Iris pigment epithelial cell (primary cell): ENCODE measurements at regions not wholly inside any gene's neighbourhood (a gene's known extent, or its start where the extent isn't known, plus 50 kb on each side); places are given as distances from the start of the nearest gene placed in this dataset.
A peak's percentile ranks its signal among the peaks of the same experiment; 100 is the strongest.

Source experiments
- DNase-seq: peaks from one replicate; pipeline ENCODE4 v3.0.0-alpha.2; 2011; ENCODE audit warnings: low read depth

DNA sequence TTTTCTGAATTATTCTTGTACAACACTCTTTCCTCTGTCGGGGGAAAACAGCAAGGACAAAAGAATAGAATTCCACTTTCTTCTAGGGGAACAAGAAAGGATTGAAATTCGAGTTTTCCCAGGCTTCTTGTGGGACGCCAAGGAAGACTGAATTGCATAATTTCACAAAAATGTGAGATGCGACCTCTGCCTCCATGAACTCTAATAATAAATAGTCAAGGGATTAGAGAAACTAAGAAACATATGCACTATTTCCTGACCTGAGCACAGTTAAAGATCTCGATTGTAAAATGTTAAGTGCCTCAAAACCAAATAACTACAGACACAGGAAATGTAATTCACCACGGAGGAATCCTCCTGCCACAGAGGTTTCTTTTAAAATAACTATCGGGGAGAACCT lies 117.3 kb upstream of the MARK1 start:
- peak; percentile 58 for DNase-seq

DNA sequence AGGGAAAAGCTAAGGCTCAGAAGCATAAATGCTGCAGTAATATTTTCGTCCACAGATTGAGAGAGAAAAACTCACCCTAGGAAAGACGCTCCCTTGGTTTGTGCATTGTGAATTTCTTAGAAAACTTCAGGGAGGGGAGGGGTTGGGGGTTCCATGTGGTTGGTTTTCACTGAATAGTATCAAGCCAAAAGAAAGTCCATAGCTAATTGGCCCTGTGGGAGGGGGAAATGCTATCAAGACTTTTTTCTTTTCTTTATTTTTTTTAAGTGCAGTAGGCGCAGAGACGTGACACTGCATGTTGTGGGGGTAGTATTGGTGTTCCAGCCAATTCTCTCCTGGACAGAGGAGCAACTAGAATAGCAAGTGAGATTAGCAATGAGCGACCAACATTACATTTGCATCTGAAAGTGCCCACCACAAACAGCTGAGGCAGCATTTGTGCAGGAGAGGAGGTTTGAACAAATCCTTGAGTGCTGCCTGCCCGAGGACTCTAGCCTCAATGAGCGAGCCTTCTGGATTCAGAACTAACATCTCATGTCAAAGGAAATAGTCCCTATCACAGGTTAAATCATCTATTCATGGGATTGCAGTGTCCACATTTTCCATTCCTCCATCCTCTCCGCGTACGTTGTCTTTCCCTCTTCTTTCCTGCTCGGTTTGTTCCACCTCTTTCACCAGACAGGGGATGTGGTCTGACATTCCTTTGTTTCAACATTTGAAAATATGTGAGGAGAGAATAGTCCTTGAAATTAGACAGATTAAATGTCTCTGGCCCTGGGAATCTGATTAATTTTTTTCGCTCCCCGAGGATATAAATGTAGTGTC lies 118.0 kb upstream of the MARK1 start:
- DNase-seq, result no peak

DNA sequence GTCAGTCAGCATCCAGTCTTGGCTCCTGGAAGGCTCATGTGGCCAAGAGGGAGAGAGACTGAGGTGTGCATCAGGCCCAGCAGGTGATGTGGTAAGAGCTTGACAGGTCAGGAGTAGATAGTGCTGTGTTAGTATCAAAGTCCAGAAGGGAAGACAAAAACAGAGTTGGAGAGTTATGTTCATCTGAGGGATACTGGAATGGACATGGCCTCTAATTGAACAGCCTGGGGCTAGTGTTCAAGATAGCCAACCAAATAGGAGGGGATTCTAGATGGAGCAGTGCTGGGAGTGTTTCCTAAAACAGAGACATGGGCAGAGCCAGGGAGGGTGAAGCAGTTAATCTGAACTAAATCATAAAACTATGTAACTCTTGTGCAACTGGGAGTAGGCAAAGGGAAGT lies 120.7 kb upstream of the MARK1 start:
- DNase-seq, result no peak

DNA sequence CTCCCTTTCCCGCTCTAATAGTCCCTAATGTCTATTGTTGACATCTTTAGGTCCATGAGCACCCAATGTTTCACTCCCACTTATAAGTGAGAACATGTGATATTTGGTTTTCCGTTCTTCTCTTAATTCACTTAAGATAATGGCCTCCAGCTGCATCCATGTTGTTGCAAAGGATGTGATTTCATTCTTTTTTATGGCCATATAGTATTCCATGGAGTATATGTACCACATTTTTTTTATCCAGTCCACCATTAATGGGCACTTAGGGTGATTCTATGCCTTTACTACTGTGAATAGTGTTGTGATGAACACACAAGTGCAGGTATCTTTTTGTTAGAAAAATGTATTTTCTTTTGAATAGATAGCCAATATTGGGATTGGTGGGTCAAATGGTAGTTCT lies 126.0 kb upstream of the RAB3GAP2 start:
- no peak for DNase-seq

DNA sequence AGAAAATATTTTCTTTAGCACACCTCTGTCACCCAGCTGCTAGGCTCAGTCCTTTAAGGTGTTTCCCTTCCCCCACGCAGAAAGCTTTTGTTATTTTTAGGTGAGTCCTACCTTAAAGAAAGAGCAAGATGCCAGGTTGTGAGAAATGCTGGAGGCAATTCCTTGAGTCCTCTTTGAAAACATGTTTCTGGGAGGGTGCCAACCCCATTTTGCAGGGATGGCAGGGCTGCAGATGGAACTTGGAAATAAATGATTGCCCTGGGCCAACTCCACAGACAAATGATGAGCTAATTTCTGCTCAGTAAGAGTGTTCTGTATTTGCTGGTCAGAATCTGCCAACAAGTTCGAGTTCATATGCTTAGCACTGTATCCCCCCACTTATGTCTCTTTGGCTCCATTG lies 119.2 kb upstream of the RAB3GAP2 start:
- DNase-seq, result no peak

DNA sequence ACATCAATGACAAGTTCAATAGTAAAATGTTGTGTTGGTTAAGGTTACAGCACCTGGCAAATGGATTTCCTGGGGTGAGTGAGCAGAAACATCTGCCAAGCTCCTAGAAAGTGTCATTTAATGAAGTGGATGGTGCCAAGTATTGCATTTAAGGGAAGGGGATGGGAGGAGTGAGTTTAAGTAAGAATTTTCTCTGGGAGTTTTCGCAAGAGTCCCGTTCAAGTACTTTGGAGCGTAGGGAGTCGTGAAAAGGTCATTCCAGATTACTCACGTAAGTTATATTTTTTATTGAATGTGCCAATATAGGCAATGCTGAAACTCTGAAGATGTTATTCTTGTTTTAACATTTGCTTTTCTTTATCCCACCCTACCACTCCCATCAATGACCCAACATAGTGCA lies 117.4 kb upstream of the RAB3GAP2 start:
- DNase-seq, result no peak

DNA sequence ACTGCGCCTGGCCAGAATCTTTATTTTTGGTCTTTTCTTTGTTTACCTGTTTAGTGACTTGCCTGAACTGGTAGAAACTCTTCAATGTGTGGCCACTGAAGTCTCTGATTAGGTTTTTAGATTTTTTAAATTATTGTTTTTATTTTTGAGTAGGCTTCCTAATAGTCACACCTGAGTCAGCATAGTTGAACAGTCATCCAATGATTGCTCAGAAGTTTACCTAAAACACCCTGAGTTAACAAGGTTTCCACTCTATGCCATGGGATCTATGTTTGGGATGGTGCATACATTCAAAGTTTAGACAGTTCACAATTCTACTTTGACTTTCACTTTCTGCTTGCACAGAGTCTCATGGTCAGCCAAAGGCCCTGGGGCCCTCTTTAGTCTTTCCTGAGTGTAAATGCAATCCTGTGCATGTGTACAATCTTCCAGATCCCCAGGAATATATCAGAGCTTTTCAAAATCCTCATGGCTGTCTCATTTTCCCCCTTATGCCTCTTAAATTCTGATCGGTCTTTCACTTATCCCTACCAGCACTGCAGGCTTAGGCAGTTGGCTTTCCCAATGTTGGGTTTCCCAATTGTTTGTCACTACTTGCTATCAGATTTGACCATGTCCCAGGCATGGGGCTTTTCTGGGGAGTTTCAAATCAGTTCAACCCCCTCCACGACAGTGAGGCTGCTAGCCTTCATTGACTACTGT lies 114.4 kb upstream of the RAB3GAP2 start:
- no peak for DNase-seq

DNA sequence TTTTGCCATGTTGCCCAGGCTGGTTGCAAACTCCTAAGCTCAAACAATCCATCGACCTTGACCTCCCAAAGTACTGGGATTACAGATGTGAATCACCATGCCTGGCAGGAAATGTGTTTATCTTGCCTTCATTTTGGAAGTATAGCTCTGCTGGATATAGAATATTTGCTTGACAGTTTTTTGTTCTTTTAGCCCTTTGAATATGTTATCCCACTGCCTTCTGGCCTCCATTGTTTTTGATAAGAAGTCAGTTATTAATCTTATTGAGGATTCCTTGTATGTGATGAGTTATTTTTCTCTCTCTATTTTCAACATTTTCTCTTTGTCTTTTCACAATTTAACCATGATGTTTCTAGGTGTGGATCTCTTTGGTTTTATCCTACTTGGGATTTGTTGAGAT lies 112.9 kb upstream of the RAB3GAP2 start:
- DNase-seq, result no peak

DNA sequence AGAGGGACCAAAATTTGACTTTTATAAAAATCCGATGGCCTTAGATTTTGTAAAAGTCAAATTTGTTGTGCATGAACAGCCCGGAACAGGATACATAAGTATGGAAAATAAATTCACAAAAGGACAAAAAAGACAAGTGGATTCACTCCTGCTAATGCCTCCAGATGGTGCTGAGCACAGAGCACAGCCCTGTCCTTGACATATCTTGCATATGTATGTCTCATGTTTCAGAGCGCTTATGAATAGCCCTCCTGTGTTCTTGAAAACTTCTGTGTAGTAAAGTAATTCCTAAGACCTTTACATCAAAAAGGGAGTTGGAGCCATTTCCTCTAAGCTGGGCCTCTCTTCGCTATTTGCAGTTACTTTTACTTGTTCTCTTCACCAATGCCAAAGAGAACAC lies 110.7 kb upstream of the RAB3GAP2 start:
- no peak for DNase-seq

DNA sequence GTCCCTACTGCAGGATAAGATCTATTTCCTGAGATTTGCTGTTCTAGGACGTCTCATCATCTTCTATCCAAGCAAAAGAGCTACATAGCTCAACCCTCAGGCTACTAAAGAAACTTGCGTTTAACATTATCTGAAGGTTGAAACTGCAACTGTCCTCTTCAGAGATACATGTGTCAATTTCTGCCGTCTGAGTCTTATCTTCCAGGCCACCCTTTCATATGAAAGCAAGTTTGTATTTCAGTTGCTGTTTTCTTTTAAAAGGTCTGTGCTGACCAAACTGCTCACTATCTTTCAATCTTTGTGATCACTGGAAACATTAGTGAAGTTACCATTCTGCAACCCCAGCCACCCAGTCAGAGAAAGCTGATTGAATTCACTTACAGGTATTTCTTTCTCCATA lies 108.6 kb upstream of the RAB3GAP2 start:
- DNase-seq, result no peak

DNA sequence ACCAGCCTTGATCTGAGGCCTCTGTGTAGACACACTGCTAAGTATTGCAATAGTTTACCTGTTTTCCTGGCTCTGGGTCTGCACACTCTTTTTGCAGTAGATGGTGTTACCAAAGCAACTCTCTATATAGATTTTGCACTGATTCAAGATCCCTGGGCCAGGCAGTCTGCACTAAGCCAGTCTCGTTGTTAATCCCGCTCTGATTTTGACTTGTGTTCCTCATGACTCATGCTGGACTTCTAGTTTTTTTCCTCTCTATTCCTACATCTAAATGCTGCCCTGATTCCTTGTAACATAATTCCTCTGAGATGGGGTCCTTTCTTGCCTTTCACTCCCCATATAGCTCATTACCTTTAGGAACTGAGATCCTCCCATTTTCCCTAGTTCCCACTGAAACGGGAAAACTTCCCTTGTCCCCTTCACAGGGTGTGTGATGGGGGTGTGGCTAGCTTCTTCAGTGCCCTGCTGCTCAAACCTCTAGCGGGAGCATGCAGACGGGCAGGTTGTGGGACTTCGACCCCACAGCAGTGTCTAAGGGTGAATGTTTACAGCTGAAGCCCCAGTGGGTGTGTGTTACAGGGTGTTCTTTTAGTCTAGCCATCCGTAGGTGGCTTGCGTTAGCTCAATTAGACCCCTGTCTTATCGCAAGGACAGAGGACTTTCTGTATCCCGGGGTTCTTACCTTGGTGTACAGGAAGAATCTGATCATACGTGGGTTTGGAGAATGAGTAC lies 106.5 kb upstream of the RAB3GAP2 start:
- DNase-seq, result no peak

DNA sequence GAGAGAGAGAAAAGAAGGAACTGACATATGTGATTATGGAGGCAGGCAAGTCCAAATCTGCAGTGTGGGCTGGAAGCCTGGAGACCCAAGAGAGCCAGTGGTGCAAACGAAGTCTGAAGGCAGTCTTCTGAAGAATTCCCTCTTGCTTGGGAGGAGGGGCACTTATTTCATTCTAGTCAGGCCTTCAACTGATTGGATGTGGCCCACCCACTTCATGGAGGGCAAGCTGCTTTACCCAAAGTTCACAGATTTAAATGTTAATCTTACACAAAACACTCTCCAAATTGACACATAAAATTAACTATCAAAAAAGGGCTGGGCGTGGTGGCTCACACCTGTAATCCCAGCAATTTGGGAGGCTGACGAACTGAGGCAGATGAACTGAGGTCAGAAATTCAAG lies 103.5 kb upstream of the RAB3GAP2 start:
- DNase-seq, result no peak

DNA sequence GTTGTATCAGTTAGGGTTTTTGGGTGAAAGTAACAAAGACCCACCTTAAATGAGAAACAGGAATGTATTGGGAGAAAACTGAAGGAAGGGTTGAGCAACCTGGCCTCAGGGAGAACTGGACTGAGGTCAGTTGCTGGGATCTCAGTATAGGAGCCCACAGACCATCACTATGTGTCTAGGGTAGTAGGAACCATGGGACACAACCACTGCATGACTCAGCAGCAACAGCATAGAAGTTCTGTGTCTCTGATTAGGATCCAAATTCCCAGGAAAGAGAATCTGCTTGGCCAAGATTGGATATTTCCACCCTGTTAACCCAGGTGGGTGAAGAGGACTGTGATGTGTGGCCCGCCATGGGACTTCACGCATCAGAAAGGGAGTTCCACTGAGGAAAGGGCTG lies 102.2 kb upstream of the RAB3GAP2 start:
- no peak for DNase-seq

DNA sequence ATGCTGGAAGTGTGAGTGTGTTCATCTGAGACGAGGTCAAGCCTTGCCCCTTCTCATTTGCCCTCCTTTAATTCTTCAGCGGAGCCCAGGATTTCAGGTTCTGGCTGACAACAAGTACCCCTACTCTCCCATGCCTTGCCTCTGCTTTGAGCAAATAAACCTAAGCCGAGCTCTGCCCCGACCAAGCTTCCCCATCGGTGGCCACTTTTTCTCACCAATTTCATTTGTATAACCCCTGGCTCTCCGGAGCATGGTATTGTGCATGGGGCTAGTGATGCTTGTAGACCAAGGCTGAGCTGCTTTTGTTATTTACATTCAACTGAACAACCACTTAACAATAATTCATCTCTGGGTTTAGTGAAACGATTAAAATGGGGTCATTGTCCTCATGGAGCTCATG lies 100.2 kb upstream of the RAB3GAP2 start:
- DNase-seq, result no peak

DNA sequence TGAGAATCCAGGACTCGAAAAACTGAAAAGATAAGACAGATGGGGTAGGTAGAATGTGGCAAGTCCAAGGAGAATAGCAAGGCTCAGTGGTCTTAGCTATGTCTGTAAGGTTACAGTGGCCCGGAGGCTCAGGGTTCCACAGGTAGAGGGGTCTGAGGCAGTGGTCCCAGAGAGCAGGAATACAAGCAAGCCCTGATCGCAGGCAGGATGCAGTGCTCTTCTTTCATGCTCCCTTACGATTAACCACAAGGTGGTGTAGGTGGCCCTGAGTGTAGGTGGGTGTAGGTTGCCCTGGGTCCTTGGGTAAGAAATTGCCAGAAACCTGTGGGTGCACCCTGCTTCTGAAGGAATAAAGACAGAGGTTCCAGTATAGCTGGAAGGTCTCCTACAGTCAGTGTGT lies 99.1 kb upstream of the RAB3GAP2 start:
- no peak for DNase-seq

DNA sequence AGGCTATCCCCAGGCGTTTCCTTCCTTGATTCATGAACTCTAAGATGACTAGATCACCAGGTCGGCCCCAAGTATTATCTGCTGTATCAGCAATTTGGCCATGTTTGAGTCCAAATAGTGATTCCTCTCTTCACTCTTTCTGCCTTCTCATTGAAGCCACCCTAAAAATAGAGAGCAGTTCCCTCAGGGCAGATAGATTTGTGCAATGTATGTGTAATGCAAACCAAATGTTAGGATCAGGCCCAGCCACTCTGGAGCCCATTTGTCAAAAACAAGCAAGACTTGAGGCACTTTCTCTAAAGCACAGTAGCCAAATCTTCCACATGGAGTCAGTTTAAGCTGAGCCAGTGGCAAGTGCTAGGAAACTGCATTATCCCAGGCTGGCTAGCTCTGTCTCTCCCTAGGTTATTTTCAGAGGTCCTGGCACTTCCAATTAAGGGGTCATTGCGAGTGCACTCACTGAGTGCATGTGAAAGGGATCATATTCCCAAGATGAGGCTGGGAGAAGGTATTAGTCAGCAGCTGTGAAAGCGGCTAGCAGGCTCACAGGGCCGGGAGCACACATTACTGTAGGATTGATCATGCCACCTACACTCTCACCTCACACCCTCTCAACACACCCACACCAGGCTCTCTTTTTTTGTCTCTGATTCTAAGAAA lies 97.9 kb upstream of the RAB3GAP2 start:
- peak; percentile 88 for DNase-seq

DNA sequence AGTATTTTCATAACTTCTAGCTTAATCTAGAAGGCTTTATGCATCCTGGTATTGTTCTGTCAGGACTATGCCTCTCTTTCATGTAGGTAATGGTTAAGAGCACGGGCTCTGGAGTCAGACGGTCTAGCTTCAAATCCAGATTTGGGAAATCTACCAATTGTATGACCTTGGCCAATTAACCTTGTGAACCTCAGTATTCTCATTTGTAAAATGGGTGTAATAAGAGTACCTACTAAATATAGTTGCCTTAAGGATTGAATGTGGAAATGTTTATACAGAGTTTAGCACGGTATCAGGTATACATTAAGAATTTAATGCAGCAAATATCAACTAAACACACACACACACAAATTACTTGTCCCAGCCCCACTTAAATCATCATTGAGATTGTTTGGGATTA lies 97.3 kb upstream of the RAB3GAP2 start:
- DNase-seq, result no peak

DNA sequence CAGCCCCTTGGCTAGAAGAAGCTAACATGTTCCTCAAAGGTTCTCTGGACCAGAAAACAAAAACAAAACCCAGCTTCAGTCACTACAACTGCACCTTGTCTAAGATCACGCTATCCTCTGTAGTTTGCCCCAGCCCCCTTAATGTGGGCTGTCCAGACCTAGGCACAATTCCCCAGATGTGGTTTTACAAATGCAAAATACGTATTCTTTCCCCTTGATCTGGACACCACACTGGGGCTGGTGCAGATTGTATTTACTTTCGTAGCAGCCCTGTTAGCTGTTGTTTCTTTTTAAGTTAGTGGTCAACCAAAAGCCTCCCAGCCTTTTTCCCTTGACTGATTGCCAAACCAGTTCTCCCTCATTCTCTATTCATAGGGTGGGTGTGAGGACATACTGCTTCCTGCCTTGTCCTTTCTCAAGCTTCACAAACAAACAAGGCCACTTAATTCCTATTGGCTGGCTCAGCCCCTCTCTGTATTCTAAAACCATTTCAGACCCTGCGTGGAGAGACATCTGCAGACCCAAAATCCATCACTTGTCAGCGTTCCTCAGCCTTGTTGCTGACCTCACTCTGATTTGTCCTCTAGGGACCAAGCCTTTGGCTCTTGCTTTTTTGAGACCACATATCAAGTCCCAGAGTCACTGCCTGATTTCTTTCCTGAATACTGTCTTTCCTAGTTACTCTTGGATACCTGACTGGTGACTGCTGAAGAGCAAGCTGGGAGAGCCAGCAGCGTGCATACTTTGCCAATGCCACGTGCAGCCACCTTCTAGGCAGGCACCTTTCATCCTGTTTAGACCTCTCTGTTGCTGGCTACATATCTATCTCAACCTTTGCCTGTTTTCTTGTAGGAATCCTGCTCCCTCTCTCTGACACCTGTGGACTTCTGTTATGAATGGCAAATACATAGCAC lies 96.4 kb upstream of the RAB3GAP2 start:
- DNase-seq, result peak; percentile 59

DNA sequence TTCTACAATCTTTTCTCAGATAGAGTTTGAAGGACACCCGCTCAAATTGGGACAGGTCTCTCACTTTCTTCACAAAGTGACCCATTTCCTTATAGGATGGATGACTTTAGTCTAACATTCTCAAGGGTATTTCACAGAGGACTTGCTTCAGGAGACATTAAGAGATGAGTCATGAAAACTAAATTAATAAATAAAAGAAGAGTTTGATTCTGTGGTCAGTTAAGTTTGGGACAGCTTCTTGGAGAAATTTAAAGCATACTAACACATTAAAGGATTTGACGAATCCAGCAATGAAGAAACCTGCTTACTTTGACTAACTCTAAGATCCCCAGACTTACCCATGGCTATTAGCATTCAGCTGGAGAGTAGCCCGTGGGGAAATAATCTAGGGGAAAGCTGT lies 95.6 kb upstream of the RAB3GAP2 start:
- DNase-seq, result peak; percentile 8

DNA sequence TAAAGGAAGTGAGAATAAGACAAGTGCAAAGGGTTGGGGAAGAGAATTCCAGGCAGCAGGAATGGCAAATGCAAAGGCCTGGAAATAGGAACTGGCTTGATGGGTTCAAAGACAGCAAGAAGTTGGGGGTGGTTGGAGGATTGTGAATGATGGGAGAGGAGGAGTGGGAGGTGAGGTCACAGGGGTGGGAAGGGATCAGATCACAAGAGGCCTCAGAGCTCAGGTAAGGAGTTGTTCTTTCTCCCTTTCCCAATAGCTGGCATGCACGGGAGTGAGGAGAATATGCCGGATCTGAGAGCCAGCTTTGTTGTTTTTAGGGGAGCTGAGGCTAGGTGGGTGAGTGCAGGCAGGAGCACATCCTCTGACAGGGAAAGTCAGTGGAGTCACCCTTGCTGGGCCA lies 94.0 kb upstream of the RAB3GAP2 start:
- DNase-seq, result no peak

DNA sequence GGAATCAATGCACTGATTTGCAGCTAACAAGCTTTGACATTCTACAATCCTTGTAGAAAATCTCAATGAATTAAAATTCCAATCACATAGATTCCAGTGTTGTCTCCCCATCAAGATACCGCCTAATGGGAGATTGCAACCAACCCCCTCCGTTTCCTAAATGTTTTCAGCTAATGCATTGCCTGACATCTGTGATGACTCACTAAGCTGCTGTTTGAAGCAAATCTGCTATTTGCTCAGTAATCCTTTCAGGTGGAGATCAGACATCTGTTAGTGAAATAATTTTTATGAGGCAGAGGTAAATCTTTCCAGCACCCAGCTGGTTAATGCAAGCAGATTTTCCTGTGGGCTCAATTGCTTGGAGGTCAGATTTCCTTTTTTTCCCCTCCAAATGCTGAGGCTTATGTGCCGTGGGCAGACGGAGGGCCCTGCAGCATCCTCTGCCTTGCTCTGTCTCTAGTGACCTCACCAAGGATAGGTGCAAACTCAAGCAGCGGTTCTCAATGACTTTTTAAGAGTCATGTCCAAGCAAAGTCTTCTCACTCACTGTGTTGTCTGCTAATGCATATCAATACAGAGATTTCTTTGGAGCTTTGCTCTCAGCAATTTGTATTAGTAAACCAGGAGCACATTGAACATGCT lies 91.1 kb upstream of the RAB3GAP2 start:
- DNase-seq, result peak; percentile 12
